DMS114 treated with DMSO at 0.1 percent for 48 hours (cell line): ENCODE measurements at regions not wholly inside any gene's neighbourhood (a gene's known extent, or its start where the extent isn't known, plus 50 kb on each side); places are given as distances from the start of the nearest gene placed in this dataset.
"Not testable (repeated sequence)": the region's sequence is repeated elsewhere in the genome, so short reads cannot be mapped to it uniquely, and the experiment has no call there.

Experiments
- DNase-seq: peaks from one replicate; lab custom pipeline; 2025; ENCODE audit not compliant: unreplicated experiment; lab: John Stamatoyannopoulos, UW

DNA sequence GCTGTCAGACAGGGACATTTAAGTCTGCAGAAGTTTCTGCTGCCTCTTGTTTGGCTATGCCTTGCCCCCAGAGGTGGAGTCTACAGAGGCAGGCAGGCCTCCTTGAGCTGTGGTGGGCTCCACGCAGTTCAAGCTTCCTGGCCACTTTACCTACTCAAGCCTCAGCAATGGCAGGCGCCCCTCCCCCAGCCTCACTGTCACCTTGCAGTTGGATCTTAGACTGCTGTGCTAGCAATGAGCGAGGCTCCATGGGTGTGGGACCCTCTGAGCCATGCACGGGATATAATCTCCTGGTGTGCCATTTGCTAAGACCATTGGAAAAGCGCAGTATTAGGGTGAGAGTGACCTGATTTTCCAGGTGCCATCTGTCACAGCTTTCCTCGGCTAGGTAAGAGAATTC, 542.7 kb upstream of the SEMA6A start:
- not testable (repeated sequence) for DNase-seq

- no peak for DNase-seq
These were observed 535.9 kb upstream of the SEMA6A start for GRCh38 chr5:117110548-117110947.

DNA sequence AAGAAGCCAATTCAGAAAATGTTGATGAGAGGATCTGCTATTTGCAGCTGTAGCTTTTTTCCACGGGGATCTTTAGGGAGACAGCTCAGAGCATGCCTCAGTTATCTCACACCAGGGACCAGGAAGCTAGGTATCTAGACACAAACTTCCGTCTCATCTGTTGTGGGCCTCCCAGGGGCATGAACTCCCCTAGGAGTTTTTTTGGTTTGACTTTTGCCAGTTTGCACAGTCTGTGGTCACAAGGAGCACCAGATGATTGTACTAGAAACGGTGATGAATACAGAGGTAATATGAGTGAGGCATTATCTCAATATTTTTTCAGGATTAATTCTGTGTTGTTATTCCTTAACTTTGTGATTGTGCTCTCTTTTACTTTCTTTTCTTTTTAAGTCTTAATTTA, 533.2 kb upstream of the SEMA6A start:
- no peak for DNase-seq

DNA sequence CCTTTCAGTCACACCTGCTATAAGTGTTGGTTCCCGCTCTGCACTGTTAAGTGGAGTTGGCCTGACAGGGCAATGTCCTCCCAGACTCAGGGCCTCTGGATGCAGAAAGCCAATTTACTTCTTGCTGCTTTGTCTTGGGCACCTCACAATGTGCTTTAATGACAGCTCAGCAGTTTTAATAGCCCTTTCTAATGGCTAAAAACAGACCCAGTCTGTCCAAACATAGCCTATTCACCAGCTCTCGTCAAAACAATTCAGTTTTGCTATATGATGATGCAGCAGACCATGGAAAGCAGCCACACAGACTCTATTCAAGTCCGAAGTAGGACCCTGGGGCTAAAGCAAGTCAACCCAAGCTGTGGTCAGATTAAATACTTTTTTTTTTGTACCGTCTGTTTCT, 529.1 kb upstream of the SEMA6A start:
- DNase-seq = no peak

DNA sequence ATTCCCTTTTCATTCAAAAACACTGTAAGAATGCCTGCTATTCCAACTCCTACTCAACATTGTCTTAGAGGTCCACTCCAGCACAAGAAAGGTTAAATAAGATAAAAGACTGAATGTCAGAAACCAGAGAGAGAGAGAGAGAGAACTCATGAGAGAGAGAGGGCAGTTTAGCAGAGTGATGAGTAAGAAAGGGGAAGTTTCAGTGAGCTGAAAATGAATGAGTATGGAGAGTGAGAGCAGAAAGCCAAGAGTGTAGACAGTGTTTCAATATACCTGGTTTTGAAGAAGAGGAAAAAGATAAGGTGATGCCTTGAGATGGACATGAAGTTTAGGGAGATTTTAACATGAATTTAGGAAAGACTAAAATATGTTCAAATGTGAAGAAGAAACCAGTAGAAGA, 528.0 kb upstream of the SEMA6A start:
- no peak for DNase-seq

DNA sequence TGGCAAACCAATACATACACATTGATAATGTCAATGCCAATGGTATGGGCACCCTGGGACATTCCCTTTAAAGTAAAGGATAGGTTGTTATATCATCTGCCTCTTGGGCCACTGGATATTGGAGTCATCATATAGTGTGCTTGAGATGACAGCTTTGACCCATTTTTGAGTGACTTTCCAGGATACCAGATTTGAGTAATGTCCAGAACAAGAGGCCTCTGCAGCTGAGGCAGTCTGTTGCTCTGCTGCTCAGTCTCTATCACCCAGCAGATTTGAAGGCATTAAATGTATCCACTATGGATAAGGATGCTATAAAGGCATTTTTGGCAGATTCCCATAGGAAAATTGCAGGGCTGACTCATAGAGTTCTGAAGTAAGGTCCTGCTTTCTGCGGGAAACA, 525.6 kb upstream of the SEMA6A start:
- no peak for DNase-seq

DNA sequence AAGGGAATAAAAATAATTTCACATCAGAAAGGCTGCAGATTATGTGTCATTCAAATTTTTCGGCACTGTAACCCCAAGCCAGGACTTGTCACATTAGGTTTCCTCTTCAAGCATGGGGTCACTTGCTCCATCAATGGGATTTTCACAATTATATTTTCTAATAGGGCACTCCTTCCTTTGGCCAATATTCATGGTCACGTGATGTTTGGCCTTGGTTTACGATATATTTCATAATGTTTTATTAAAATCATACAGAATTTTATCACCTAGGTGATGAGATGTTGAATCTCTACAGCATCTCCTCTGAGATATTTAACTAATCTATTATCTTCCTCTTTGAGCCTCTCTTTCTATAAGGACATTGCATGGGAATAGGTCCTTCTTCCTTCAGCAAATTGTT, 523.5 kb upstream of the SEMA6A start:
- no peak for DNase-seq

GRCh38 chr5:117095346-117096332, 521.0 kb upstream of the SEMA6A start:
- no peak for DNase-seq

- DNase-seq = no peak
These were observed 519.6 kb upstream of the SEMA6A start for GRCh38 chr5:117094114-117094815.

- DNase-seq = no peak
These were observed 519.0 kb upstream of the SEMA6A start for GRCh38 chr5:117093653-117094052.

GRCh38 chr5:117089001-117089400, 514.4 kb upstream of the SEMA6A start:
- no peak for DNase-seq

GRCh38 chr5:117088176-117088575, 513.6 kb upstream of the SEMA6A start:
- no peak for DNase-seq

GRCh38 chr5:117084067-117084466, 509.4 kb upstream of the SEMA6A start:
- DNase-seq = no peak

- DNase-seq = no peak
These were observed 508.4 kb upstream of the SEMA6A start for GRCh38 chr5:117082977-117083376.

DNA sequence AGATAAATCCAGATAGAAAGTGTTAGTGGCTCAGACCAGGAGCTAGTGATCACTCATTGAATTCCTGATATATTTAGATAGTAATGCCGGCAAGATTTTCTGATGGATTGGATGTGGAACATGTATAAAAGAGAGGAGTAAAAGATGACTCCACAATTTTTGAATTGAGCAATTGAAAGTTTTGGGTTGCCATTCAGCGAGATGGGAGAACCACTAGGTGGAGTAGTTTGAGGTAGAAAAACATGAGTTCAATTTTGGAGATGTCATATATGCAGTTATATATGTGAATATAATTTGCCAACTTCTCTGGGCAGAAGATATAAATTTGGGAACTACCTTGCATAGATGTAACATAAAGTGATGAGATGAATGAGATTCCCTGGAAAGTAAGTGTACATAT, 502.5 kb upstream of the SEMA6A start:
- peak; percentile 2 for DNase-seq

DNA sequence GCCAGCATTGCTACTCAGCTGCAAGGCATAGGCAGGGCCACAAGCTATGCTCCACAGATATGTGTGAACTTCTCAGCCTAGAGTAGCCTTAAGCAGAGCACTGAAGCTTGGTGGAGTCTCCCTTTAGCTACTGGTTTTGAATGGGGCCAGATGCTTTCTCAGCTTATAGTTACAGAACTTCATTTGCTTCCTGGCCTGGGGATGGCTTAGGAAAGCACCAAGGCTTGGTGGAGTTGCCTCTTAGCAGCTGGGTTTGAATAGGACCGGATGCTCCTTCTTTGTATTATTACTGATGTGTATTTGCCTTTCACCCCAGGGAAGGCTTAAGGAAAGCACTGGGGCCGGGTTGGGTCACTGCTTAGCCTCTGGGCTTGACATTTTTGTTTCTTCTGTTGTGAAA, 497.8 kb upstream of the SEMA6A start:
- no peak for DNase-seq

- DNase-seq = no peak
These were observed 491.2 kb upstream of the SEMA6A start for GRCh38 chr5:117065800-117066199.

DNA sequence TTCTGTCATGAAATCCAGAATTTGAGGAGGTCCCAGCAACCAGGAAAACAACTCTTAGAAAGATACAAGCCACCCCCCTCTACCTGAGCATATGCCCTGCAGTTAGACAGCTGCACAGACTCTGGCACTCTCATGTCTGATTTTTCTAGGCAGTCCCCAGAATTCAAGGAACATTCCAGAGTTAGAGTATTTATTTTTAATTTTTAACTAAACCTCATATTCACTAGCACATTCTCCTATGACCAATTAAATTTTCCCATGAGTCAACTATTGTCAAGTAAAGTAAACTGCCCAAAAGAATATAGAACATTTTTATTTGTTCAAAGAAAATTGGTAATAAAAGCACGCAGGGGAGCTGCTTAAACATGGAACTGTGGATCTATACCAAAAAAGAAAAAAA, 490.5 kb upstream of the SEMA6A start:
- DNase-seq = no peak

DNA sequence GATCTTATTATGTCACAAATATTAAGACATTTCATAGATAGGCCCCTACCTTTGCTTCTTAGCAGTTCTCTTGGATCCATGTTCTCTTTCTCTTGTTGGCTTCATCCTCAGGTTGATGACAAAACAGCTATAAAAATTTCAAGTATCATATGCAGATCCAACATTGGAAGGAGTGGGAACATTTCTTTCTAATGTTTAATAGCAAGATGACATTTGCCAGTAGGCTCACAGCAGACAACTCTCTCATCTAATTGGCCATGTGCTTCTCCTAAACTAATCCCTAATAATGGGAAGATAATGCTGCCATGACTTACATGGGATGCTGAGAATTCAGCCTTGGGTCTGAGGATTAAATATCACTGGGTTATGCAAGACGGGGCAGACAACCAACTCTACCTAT, 485.5 kb upstream of the SEMA6A start:
- DNase-seq = no peak

- DNase-seq = no peak
These were observed 484.1 kb upstream of the SEMA6A start for GRCh38 chr5:117058740-117059139.

DNA sequence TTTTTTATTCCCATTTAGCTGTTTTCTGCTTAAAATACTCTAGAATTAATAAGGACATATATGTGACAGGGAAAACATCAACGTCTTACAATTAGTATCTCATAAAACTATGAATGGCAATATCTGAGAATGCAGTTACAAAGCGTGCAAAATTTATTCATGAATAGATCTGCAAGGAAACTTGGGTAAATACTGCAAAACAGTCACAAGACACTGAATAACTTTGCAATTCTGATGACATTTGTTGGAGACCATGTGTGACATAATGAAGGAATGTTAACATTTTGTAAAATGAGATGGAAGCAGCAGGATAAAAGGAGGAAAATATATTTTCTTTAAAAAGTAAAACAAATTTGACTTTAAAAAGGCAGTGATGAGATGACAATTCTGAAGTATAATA, 480.9 kb upstream of the SEMA6A start:
- no peak for DNase-seq

- DNase-seq = no peak
These were observed 480.3 kb upstream of the SEMA6A start for GRCh38 chr5:117054911-117055310.
